ENCODE measurements at regions not wholly inside any gene's neighbourhood (a gene's known extent, or its start where the extent isn't known, plus 50 kb on each side); places are given as distances from the start of the nearest gene placed in this dataset.

DNA sequence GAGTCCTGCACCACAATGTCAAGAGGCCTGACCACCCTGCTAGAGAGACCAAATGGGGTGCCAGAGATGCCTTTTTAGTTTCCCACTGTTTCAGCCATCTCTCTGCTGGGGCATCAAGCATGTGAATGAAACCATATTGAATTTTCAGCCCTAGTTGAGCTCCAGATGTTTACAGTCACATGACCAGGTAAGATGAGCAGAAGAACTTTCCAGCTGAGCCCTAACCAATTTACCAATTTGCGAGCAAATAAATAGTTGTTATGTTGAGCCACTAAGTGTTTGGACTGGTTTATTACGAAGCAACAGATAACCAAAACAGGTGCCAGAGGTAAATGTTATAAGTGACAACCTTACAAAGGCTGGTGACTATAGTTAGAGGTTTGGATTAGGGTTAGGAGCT, 209.1 kb upstream of the CCL2 start:
- ATAC-seq: no peak
- TF ChIP-seq, protein P1, sequence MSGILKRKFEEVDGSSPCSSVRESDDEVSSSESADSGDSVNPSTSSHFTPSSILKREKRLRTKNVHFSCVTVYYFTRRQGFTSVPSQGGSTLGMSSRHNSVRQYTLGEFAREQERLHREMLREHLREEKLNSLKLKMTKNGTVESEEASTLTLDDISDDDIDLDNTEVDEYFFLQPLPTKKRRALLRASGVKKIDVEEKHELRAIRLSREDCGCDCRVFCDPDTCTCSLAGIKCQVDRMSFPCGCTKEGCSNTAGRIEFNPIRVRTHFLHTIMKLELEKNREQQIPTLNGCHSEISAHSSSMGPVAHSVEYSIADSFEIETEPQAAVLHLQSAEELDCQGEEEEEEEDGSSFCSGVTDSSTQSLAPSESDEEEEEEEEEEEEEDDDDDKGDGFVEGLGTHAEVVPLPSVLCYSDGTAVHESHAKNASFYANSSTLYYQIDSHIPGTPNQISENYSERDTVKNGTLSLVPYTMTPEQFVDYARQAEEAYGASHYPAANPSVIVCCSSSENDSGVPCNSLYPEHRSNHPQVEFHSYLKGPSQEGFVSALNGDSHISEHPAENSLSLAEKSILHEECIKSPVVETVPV (CRISPR knock-in tag; IDR thresholded peaks at IDR 0.05): no peak
- TF ChIP-seq ARNTL (CRISPR knock-in tag; IDR thresholded peaks at IDR 0.05; ENCODE audit: borderline replicate concordance, low read depth): no peak

DNA sequence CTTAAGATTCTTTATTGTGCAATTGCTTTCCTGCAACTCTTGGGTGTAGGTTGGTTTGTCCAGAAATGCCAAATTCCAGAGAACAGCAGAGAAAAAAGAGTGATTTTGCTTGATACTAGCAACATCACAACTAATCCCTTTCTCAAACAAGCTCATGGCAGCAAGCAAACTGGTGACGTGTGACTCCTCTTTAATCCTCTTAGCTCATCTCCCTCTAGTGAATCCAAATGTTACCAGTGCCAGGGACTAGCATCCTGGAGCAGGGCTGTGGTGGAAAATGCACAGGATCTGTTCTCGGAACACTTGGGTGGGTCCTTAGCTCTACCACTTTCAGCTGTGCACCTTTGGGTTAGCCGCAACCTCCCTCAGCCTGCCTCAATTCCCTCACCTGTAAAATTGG, 204.0 kb upstream of the CCL2 start:
- ATAC-seq: no peak
- no peak for TF ChIP-seq GLIS3 (CRISPR knock-in tag; IDR thresholded peaks at IDR 0.05)
- TF ChIP-seq, protein P2, sequence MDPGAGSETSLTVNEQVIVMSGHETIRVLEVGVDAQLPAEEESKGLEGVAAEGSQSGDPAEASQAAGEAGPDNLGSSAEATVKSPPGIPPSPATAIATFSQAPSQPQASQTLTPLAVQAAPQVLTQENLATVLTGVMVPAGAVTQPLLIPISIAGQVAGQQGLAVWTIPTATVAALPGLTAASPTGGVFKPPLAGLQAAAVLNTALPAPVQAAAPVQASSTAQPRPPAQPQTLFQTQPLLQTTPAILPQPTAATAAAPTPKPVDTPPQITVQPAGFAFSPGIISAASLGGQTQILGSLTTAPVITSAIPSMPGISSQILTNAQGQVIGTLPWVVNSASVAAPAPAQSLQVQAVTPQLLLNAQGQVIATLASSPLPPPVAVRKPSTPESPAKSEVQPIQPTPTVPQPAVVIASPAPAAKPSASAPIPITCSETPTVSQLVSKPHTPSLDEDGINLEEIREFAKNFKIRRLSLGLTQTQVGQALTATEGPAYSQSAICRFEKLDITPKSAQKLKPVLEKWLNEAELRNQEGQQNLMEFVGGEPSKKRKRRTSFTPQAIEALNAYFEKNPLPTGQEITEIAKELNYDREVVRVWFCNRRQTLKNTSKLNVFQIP (CRISPR knock-in tag; IDR thresholded peaks at IDR 0.05; ENCODE audit: borderline replicate concordance, low read depth): no peak
- TF ChIP-seq, protein P1 (CRISPR knock-in tag; IDR thresholded peaks at IDR 0.05): no peak
- no peak for TF ChIP-seq ESRRG (CRISPR knock-in tag; IDR thresholded peaks at IDR 0.05)

DNA sequence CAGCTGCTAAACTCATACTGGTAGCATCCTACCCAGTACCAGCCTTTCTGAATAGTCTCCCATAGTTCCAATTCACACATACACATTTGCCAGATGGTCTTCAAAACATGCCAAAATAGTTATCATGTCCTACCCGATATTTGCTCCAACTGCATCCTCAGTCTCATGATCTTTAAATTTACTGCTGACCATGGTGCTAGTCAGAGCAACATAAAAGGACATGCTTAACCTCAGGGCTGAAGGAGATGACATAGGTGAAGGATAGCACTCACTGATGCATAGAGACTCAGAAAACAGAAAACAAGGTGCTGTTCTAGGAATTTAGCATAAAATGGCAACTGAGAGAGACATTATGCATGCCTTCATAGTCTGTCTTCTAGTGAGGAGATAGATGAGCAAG, 200.6 kb upstream of the CCL2 start:
- no peak for TF ChIP-seq TCF4 (CRISPR knock-in tag; IDR thresholded peaks at IDR 0.05; ENCODE audit: borderline replicate concordance)
- TF ChIP-seq, protein P3, sequence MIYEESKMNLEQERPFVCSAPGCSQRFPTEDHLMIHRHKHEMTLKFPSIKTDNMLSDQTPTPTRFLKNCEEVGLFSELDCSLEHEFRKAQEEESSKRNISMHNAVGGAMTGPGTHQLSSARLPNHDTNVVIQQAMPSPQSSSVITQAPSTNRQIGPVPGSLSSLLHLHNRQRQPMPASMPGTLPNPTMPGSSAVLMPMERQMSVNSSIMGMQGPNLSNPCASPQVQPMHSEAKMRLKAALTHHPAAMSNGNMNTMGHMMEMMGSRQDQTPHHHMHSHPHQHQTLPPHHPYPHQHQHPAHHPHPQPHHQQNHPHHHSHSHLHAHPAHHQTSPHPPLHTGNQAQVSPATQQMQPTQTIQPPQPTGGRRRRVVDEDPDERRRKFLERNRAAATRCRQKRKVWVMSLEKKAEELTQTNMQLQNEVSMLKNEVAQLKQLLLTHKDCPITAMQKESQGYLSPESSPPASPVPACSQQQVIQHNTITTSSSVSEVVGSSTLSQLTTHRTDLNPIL (CRISPR knock-in tag; IDR thresholded peaks at IDR 0.05; ENCODE audit: low read depth): no peak
- no peak for ATAC-seq

DNA sequence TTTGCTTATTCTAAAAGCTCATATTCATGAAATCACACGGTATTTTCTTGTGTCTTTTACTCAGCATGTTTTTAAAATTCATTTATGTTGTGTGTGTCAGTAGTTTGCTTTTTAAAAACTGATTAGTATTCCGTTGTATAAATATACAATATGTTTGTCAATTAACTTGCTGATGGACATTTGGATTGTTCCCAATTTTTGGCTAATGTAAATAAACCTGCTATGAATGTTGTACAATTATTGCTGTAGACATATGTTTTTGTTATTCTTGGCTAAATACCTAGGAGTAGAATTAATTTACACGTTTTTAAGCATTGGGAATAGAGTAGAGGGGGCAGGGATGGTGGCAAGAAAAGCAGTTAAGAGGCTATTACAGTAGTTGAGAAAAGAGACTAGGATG, 199.5 kb upstream of the CCL2 start:
- TF ChIP-seq RARB (CRISPR knock-in tag; IDR thresholded peaks at IDR 0.05) (no peak), ESRRG (CRISPR knock-in tag; IDR thresholded peaks at IDR 0.05) (no peak), ZFP30 (CRISPR knock-in tag; IDR thresholded peaks at IDR 0.05) (no peak), PPARA (CRISPR knock-in tag; IDR thresholded peaks at IDR 0.05; ENCODE audit: borderline replicate concordance) (no peak), ZNF8 (CRISPR knock-in tag; IDR thresholded peaks at IDR 0.05) (no peak)
- ATAC-seq: no peak

DNA sequence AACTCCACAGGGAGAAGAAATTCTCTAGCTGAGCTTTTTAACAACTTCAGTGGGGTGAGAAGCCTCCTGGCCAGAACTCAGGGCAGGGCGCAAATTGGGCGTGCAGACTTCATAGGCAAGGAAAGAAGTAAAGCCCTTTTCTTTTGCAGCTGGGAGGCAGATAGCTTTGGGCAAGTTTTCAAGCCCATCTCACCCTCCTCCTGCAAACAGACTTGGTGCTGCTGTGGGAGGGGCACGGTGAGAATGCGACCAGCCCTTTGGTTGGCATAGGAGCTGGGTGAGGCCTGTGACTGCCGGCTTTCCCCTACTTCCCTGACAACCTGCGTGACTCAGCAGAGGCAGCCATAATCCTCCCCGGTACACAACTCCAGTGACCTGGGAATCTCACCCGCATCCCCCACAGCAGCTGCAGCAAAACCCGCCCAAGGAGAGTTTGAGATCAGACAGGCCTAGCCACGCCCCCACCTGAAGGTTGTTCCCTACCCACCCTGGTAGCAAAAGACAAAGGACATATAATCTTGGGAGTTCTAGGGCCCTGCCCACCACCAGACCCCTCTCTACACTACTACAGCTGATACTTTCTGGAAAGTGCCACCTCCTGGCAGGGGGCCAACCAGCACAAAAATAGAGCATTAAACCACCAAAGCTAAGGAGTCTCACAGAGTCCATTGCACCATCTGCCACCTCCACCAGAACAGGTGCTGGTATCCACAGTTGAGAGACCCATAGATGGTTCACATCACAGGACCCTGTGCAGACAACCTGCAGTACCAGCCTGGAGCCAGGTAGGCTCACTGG, 195.5 kb upstream of the CCL2 start:
- TF ChIP-seq CSDC2 (CRISPR knock-in tag; IDR thresholded peaks at IDR 0.05) (no peak), BACH2 (CRISPR knock-in tag; IDR thresholded peaks at IDR 0.05; ENCODE audit: borderline replicate concordance) (no peak), ZNF70 (CRISPR knock-in tag; IDR thresholded peaks at IDR 0.05) (no peak), ZC3H10 (CRISPR knock-in tag; IDR thresholded peaks at IDR 0.05) (no peak), ZFP3 (CRISPR knock-in tag; IDR thresholded peaks at IDR 0.05) (no peak)
- TF ChIP-seq, protein P1 (CRISPR knock-in tag; IDR thresholded peaks at IDR 0.05): no peak
- TF ChIP-seq, protein P2 (CRISPR knock-in tag; IDR thresholded peaks at IDR 0.05; ENCODE audit: borderline replicate concordance, low read depth): no peak
- ATAC-seq: no peak
